HL-60 (cell line): ENCODE measurements at regions not wholly inside any gene's neighbourhood (a gene's known extent, or its start where the extent isn't known, plus 50 kb on each side); places are given as distances from the start of the nearest gene placed in this dataset.

Experiments used
- CTCF ChIP-seq: IDR thresholded peaks from one replicate; pipeline ENCODE4 v1.5.1; 2011; ENCODE audit warnings: low read length, control low read depth, inconsistent platforms; ENCODE audit not compliant: insufficient read depth
- GABPA ChIP-seq: IDR thresholded peaks from 2 replicates; pipeline ENCODE4 v1.6.1; 2012; ENCODE audit warnings: low read depth

GRCh38 chr9:115396071-115396529 is 278.1 kb upstream of the TNC start:
- TF ChIP-seq CTCF (no peak), GABPA (no peak)
